Breast epithelium (tissue), 4 donors: ENCODE measurements at regions not wholly inside any gene's neighbourhood (a gene's known extent, or its start where the extent isn't known, plus 50 kb on each side); places are given as distances from the start of the nearest gene placed in this dataset.
A peak's percentile ranks its signal among the peaks of the same experiment; 100 is the strongest.

Source experiments
- DNase-seq, 2 donors: peaks; one replicate each; pipeline ENCODE4 v3.0.0-alpha.2; 2019; ENCODE audit warnings: low spot score in 2 of 2
- H3K27ac ChIP-seq, 2 donors: fragments of 200-600 bp; sonication (generic) in 1 of 2; one replicate each; pipeline ENCODE4 v1.5.1; 2016 to 2019; ENCODE audit warnings: mild to moderate bottlenecking in 1 of 2
- H3K27me3 ChIP-seq, 2 donors: fragments of 200-600 bp; sonication (generic) in 1 of 2; one replicate each; pipeline versions ENCODE4 v1.5.1 to v1.6.0; 2017 to 2019; ENCODE audit warnings: control low read depth in 1 of 2, mild to moderate bottlenecking in 1 of 2
- H3K36me3 ChIP-seq: fragments of 200-600 bp; one replicate; pipeline ENCODE4 v1.5.1; 2019
- H3K4me1 ChIP-seq, 2 donors: fragments of 200-600 bp; sonication (generic); one replicate each; pipeline ENCODE4 v1.5.1; 2016 to 2019; ENCODE audit warnings: control low read depth in 1 of 2
- H3K4me3 ChIP-seq, 3 donors: fragments of 200-600 bp; sonication (generic); 1 replicate in 2 of 3; 2 replicates in 1 of 3; pipeline ENCODE4 v1.5.1; 2016 to 2019; ENCODE audit warnings: mild to moderate bottlenecking in 3 of 3, moderate library complexity in 2 of 3
- H3K9me3 ChIP-seq, 2 donors: fragments of 200-600 bp; sonication (generic) in 1 of 2; one replicate each; pipeline ENCODE4 v1.5.1; 2016 to 2019; ENCODE audit warnings: control low read depth in 1 of 2
- CTCF ChIP-seq, 3 donors: fragments of 450-650 bp; IDR thresholded peaks; one replicate each; pipeline ENCODE4 v1.5.1; 2016 to 2017; ENCODE audit warnings: antibody characterized with exemption in 3 of 3, mild to moderate bottlenecking in 3 of 3, moderate library complexity in 3 of 3
- POLR2A ChIP-seq: fragments of 450-650 bp; IDR thresholded peaks from one replicate; pipeline ENCODE4 v1.6.1; 2016; ENCODE audit warnings: antibody characterized with exemption, mild to moderate bottlenecking, moderate library complexity
- POLR2AphosphoS5 ChIP-seq, 3 donors: sonication (generic); formaldehyde crosslinking; IDR thresholded peaks; one replicate each; pipeline ENCODE4 v1.6.1; 2017; ENCODE audit warnings: antibody characterized with exemption in 3 of 3
- intact Hi-C: fragments of 100-400 bp; cut with DNase I; formaldehyde crosslinking; loops from one replicate; pipeline ENCODE4 v1.15.1; 2023; ENCODE audit warnings: low total_unique reads

- peaks cover 3% of the 10 kb centered on the region for H3K36me3 ChIP-seq
- H3K27me3 ChIP-seq = no peaks in the 10 kb centered on the region
- H3K4me3 ChIP-seq = no peak overlapping the region
- intact Hi-C loops = no loop called here
- TF ChIP-seq POLR2A (no peak), POLR2AphosphoS5 (IDR thresholded peaks at IDR 0.05) (no peak)
- H3K9me3 ChIP-seq = no peaks in the 10 kb centered on the region
- H3K4me1 ChIP-seq = no peaks in the 10 kb centered on the region
- H3K27ac ChIP-seq = no peak overlapping the region
- no peak for DNase-seq
These were observed 60.2 kb upstream of the FBXL7 start for GRCh38 chr5:15439801-15440200.

- Histone ChIP-seq H3K27ac (no peak overlapping the region), H3K4me1 (no peaks in the 10 kb centered on the region), H3K4me3 (no peak overlapping the region), H3K27me3 (no peaks in the 10 kb centered on the region), H3K9me3 (no peaks in the 10 kb centered on the region), H3K36me3 (peaks cover 3% of the 10 kb centered on the region)
- no peak for DNase-seq
- intact Hi-C loops = no loop called here
- TF ChIP-seq POLR2A = no peak
- no peak for TF ChIP-seq POLR2AphosphoS5 (IDR thresholded peaks at IDR 0.05)
- no peak for TF ChIP-seq CTCF (IDR thresholded peaks at IDR 0.05)
These were observed 66.3 kb upstream of the FBXL7 start for GRCh38 chr5:15433709-15434108.

GRCh38 chr5:15431923-15432322, 68.1 kb upstream of the FBXL7 start:
- Histone ChIP-seq H3K27me3 (no peaks in the 10 kb centered on the region), H3K4me3 (no peak overlapping the region), H3K36me3 (peaks cover 3% of the 10 kb centered on the region), H3K4me1 (no peaks in the 10 kb centered on the region), H3K27ac (no peak overlapping the region), H3K9me3 (no peaks in the 10 kb centered on the region)
- intact Hi-C loops = no loop called here
- DNase-seq = no peak
- TF ChIP-seq CTCF (IDR thresholded peaks at IDR 0.05) = no peak
- no peak for TF ChIP-seq POLR2AphosphoS5 (IDR thresholded peaks at IDR 0.05)
- no peak for TF ChIP-seq POLR2A

GRCh38 chr5:15425766-15426165, 74.2 kb upstream of the FBXL7 start:
- TF ChIP-seq POLR2A (no peak), CTCF (IDR thresholded peaks at IDR 0.05) (no peak), POLR2AphosphoS5 (IDR thresholded peaks at IDR 0.05) (no peak)
- intact Hi-C loops = no loop called here
- Histone ChIP-seq H3K4me1 (no peaks in the 10 kb centered on the region), H3K4me3 (peak overlapping the region in 2 of 3 donors; percentile 30 to 53), H3K36me3 (no peaks in the 10 kb centered on the region), H3K9me3 (no peaks in the 10 kb centered on the region), H3K27ac (no peak overlapping the region), H3K27me3 (no peaks in the 10 kb centered on the region)
- no peak for DNase-seq

GRCh38 chr5:15424769-15425168, 75.2 kb upstream of the FBXL7 start:
- no peaks in the 10 kb centered on the region for H3K36me3 ChIP-seq
- TF ChIP-seq POLR2AphosphoS5 (IDR thresholded peaks at IDR 0.05) = no peak
- TF ChIP-seq CTCF (IDR thresholded peaks at IDR 0.05) = no peak
- TF ChIP-seq POLR2A = no peak
- H3K27me3 ChIP-seq = no peaks in the 10 kb centered on the region
- H3K9me3 ChIP-seq = no peaks in the 10 kb centered on the region
- no peak overlapping the region for H3K27ac ChIP-seq
- no peak overlapping the region for H3K4me3 ChIP-seq
- intact Hi-C loops = no loop called here
- no peak for DNase-seq
- no peaks in the 10 kb centered on the region for H3K4me1 ChIP-seq

- DNase-seq = no peak
- H3K27ac ChIP-seq = peak overlapping the region in 1 of 2 donors; percentile 55
- intact Hi-C loops = no loop called here
- TF ChIP-seq POLR2A (no peak), POLR2AphosphoS5 (IDR thresholded peaks at IDR 0.05) (no peak), CTCF (IDR thresholded peaks at IDR 0.05) (no peak)
- no peaks in the 10 kb centered on the region for H3K4me1 ChIP-seq
- no peak overlapping the region for H3K4me3 ChIP-seq
- H3K9me3 ChIP-seq = no peaks in the 10 kb centered on the region
- H3K36me3 ChIP-seq = no peaks in the 10 kb centered on the region
- no peaks in the 10 kb centered on the region for H3K27me3 ChIP-seq
These were observed 78.0 kb upstream of the FBXL7 start for GRCh38 chr5:15421921-15422412.
